ENCODE measurements at regions not wholly inside any gene's neighbourhood (a gene's known extent, or its start where the extent isn't known, plus 50 kb on each side); places are given as distances from the start of the nearest gene placed in this dataset.
"Not testable (repeated sequence)": the region's sequence is repeated elsewhere in the genome, so short reads cannot be mapped to it uniquely, and the experiment has no call there.

DNA sequence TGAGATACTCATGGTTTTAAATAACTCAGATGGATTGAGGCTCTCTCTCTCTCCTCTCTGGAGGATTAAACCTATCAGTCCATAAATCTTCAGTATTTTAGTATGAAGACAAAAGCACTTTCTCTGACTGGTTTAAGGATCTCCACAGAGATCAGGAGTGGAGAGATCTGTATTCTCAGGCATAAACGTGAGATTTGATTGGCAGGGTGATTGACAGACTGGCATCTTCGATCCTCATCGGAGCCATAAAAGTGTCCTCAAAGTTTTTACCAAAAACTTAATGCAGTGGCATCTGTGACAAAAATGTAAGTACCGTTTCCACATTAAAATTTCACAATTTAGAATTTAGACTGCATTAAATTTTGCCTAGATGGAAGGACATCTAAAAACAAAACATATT, 870.1 kb downstream of the KCNJ2 start:
- no peak for DNase-seq

- DNase-seq: no peak
These were observed 883.6 kb downstream of the KCNJ2 start for GRCh38 chr17:71052971-71053370.

DNA sequence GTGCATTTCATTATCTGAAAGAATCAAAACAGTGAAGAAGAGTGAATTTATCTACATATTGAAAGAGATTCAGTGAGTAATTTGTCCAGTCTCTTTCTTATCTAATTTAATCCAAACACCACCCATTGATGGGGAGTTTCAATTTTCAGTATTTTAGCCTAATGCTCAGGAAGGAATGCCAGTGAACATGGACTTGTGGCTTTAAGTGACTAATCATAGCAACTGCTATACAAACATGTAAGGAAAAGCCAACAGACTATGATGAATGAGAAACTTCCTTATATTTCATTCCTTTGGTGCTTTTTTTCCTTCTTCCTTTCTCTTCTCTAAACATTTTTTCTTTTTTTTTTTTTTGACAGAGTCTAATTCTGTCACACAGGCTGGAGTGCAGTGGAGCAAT, 885.8 kb downstream of the KCNJ2 start:
- DNase-seq: no peak

- DNase-seq: no peak
These were observed 888.1 kb downstream of the KCNJ2 start for GRCh38 chr17:71057448-71057847.

DNA sequence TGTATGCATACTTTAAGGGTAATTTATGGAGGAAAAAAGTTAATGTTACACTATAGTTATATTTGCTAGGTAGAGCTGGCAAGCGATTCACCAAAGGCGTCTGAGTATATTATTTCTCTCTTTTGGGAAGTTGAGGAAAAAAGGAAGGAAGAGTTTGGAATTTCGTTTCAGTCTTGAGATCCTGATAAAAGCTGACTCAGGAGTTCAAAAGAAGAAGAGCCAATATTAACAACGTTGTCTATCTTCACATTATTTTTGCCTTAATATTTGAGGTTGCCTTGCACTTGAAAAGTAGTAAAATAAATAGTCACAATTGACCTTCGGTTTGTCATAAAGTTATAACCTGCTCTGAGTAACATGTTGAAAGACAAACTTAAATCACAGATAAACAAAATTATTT, 888.6 kb downstream of the KCNJ2 start:
- DNase-seq: no peak

GRCh38 chr17:71063127-71063526, 893.8 kb downstream of the KCNJ2 start:
- DNase-seq: no peak

DNA sequence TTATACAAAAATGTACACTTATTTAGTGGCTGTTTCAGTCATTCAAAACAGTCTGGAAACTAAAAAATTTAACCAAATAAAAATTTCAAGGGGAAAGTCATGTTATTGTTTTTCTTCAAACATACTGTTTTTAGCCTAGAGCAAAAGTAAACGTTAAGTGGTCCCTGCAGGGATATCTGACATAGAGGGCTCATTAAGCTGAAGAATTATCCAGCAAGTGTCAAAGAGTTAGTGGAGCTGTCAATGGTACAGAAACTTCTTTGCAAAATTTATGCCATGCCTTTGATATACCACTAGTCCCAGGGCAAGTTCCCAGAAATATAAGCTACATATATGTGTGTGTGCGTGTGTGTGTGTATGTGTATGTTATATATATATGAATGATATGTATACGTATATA, 894.2 kb downstream of the KCNJ2 start:
- DNase-seq: no peak

- no peak for DNase-seq
These were observed 898.5 kb downstream of the KCNJ2 start for GRCh38 chr17:71067669-71068407.

- no peak for DNase-seq
These were observed 899.0 kb downstream of the KCNJ2 start for GRCh38 chr17:71068408-71068750.

DNA sequence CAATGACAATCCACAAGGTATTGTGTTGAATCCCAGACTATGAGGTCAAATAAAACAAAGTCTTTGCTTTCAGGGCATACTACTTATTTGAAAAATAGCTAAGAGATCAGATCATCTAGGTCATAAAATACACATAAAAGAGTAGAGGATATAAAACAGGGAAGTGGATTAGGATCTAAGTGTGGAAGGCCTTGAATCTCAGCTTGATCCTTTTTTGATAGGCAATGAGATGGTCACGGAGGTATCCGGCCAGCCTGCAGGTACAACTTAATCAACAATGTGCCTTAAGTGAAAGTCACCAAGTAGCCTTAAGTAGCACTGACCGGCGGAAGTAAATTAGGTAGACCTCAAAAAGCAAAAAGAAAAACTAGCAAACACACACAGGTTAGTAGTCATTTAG, 901.7 kb downstream of the KCNJ2 start:
- no peak for DNase-seq

GRCh38 chr17:71071837-71072236, 902.5 kb downstream of the KCNJ2 start:
- no peak for DNase-seq

GRCh38 chr17:71080937-71081336, 911.6 kb downstream of the KCNJ2 start:
- DNase-seq: no peak

DNA sequence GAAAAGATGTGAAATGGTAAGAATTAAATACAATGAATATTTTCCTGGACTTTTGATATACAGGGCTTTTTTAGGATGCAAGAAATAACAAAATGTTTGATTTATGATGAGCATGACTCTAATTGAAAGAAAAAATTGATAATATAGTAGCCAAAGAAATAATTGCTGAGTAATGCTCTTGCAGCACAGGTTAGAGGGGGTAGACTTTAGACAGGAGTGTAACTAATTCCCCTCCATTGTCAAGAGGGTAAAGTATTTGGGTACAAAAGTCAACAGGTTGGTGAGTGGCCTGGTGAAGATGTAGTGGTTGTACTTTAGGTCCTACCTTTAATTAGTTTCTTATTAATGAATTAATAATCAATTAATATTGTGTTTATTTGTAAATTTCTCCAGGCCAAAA, 912.3 kb downstream of the KCNJ2 start:
- DNase-seq: no peak

DNA sequence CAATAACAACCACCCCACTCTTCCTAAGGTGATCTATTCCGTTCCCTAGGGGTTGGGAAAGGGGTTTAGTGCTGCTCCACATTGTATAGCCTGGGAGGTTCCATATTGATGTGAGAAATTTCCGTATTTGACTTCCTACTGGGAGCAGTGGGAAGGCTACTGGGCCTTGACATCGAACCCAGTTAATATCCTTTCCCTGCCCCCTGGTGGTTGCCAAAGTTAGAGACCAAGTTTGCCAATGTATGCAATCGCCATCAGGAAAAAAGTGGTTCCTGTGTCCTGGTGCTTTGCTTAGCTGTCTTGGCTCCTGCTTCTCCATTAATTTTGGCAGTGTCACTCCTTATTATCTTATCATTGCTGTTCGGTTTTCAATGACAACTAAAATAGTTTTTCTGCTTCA, 914.9 kb downstream of the KCNJ2 start:
- no peak for DNase-seq

- DNase-seq: no peak
These were observed 915.5 kb downstream of the KCNJ2 start for GRCh38 chr17:71084838-71085237.

DNA sequence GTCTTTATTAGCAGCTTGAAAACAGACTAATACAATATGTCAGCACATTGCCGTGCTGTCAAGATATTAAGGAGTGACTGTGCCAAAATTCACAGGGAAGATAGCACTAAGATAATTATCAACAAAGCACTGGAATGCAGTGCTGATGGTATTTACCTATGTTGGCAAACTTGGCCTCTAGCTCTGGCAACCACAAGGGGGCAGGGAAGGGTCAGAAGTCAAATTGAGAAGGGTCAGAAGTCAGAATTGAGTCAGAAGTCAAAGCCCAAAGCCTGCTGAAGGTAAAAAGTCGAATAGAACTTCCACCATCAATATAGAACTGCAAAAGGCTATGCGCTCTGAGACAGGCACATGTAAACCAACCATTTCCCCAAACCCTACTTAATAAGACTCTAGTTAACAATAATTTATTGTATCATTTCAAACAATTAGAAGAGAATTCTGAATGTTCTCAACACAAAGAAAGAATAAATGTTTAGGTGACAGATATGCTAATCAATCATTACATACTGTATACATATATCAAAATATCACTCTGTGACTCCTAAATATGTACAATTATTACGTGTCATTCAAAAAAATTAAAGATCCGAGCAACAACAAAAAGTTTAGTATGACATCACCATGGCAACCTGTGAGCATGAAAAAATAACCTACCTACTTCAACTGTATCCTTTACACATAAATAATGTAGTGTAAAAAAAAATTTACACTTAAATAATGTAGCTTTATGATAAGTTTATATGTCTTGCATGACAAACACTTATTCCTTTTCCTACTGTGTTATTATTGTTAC, 916.1 kb downstream of the KCNJ2 start:
- DNase-seq: no peak

- DNase-seq: no peak
These were observed 920.1 kb downstream of the KCNJ2 start for GRCh38 chr17:71089431-71089830.

DNA sequence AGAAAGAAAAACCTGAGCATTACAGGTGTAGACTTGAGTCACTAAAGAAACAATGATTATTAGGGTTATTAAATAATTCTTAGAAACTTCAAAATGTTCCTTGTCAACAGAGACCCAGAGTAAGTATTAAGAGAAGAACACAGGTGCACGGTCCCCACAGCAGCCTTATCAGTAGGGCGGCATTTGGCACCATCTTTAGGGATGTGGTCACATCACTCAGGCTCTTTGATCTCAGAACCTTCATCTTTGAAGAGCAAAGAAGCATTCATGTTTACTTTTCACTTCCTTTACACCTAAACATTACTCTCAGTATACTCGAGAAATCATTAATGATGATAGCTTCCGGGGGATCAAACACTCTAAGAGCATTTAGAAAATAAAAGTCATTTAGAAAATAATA, 928.7 kb downstream of the KCNJ2 start:
- no peak for DNase-seq

GRCh38 chr17:71099003-71099714, 929.8 kb downstream of the KCNJ2 start:
- no peak for DNase-seq

GRCh38 chr17:71102777-71103176, 933.4 kb downstream of the KCNJ2 start:
- DNase-seq: no peak

DNA sequence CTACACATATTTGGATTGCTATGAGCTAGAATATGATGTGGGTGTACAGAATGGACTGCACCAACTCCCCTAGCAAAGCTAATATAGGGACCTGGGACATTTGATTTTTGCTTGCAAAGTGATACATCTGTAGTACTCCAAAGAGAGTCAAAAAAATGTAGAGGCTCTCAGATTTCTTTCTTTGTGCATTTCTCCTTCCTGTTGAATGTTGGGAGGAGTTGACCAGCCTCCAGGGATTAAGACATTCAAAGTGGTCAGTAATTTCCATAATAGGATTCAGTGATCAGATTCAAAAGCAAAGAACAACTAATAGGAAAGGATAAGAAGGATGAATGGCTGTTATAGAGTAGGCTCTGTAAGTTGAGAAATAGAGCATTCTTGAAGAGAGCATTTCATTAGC, 934.9 kb downstream of the KCNJ2 start:
- no peak for DNase-seq

- not testable (repeated sequence) for DNase-seq
These were observed 936.7 kb downstream of the KCNJ2 start for GRCh38 chr17:71106056-71106455.

DNA sequence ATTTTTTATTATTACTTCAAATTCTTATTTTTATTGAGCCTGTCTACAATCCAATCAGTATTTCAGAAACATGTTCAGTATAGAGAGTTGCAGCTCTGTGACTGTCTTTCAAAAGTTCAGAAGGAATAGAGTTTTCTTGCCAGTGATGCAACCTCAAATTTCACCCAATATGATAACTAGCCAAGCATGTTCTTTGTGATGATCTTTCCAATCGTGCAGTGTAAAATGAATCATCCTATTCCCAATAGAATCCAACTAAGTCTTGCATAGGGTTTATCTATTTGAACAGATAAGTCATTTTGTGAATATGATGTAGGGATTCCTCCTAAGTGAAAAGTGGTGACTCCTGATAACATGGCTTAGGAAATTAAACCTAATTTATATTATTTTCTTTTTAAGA, 937.8 kb downstream of the KCNJ2 start:
- DNase-seq: no peak

DNA sequence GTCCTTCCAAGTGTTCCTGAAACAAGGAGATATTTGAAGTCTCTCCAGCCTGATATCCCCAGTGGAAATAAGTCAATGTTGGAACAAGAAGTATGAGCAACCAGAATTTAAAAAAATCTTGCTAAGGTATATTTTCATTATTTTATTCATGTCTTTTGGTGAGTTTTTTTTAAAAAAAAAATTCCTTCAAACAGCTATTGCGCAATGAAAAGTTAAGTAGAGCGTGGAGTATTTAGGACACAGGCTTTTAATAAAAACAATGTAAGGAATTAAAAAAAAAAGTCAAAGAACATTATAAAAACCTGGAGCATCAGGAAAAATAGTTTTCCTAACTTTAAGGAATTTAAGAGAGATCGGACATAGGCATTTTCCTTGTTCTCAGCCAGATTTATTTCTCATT, 940.4 kb downstream of the KCNJ2 start:
- no peak for DNase-seq

Measured in amniotic stem cell (primary cell).